Erythroblast (primary cell): ENCODE measurements at regions not wholly inside any gene's neighbourhood (a gene's known extent, or its start where the extent isn't known, plus 50 kb on each side); places are given as distances from the start of the nearest gene placed in this dataset.

ENCODE experiments used
- GATA1 ChIP-seq: IDR thresholded peaks from 2 replicates; pipeline ENCODE4 v1.6.1; 2011; ENCODE audit warnings: low read depth, mild to moderate bottlenecking, control low read depth, low read length, moderate library complexity
- POLR2A ChIP-seq: IDR thresholded peaks from 2 replicates; pipeline ENCODE4 v1.6.1; 2011; ENCODE audit warnings: mild to moderate bottlenecking, low read length

GRCh38 chr2:158024288-158024898, 77.3 kb upstream of the UPP2 start:
- no peak for TF ChIP-seq POLR2A
- TF ChIP-seq GATA1: no peak
